Neural progenitor cell (in vitro differentiated cells): ENCODE measurements at regions not wholly inside any gene's neighbourhood (a gene's known extent, or its start where the extent isn't known, plus 50 kb on each side); places are given as distances from the start of the nearest gene placed in this dataset.

ENCODE experiments used
- DNase-seq: peaks from one replicate; pipeline ENCODE4 v3.0.0-alpha.2; 2016; ENCODE audit warnings: low spot score
- H2AFZ ChIP-seq: fragments of 200-600 bp; sonication (generic); replicated peaks from 2 replicates; pipeline ENCODE4 v1.6.1; 2016; ENCODE audit warnings: antibody characterized with exemption
- H3F3A ChIP-seq: fragments of 200-600 bp; sonication (generic); 2 replicates; pipeline ENCODE4 v1.6.1; 2016; ENCODE audit warnings: antibody characterized with exemption, low read depth
- H3K27ac ChIP-seq: fragments of 200-600 bp; sonication (generic); 2 replicates; pipeline ENCODE4 v1.5.1; 2016; ENCODE audit warnings: mild to moderate bottlenecking
- H3K27me3 ChIP-seq: fragments of 200-600 bp; sonication (generic); 2 replicates; pipeline ENCODE4 v1.6.1; 2016; ENCODE audit warnings: mild to moderate bottlenecking, moderate library complexity
- H3K36me3 ChIP-seq: fragments of 200-600 bp; sonication (generic); 2 replicates; pipeline ENCODE4 v1.5.1; 2016
- H3K4me1 ChIP-seq: fragments of 200-600 bp; sonication (generic); 2 replicates; pipeline ENCODE4 v1.6.1; 2016; ENCODE audit warnings: mixed run types
- H3K4me2 ChIP-seq: fragments of 200-600 bp; sonication (generic); 2 replicates; pipeline ENCODE4 v1.6.1; 2016
- H3K4me3 ChIP-seq: fragments of 200-600 bp; sonication (generic); 2 replicates; pipeline ENCODE4 v1.5.1; 2016
- H3K79me2 ChIP-seq: fragments of 200-600 bp; sonication (generic); 2 replicates; pipeline ENCODE4 v1.6.1; 2016; ENCODE audit warnings: low read depth
- H3K9ac ChIP-seq: fragments of 200-600 bp; sonication (generic); 2 replicates; pipeline ENCODE4 v1.6.1; 2016
- H3K9me3 ChIP-seq: fragments of 200-600 bp; sonication (generic); 2 replicates; pipeline ENCODE4 v1.5.1; 2016; ENCODE audit warnings: low read depth
- H4K20me1 ChIP-seq: fragments of 200-600 bp; sonication (generic); 2 replicates; pipeline ENCODE4 v1.6.1; 2016; ENCODE audit warnings: low read depth
- H3K27ac Mint-ChIP-seq: 3 replicates; pipeline ENCODE4 v1.8.0; 2021; ENCODE audit warnings: mixed read lengths
- H3K27me3 Mint-ChIP-seq: 2 replicates; pipeline ENCODE4 v1.8.0; 2022; ENCODE audit warnings: low read depth, mild to moderate bottlenecking, inconsistent platforms, moderate library complexity, mixed read lengths; ENCODE audit not compliant: insufficient read depth
- H3K36me3 Mint-ChIP-seq: 3 replicates; pipeline ENCODE4 v1.8.0; 2021; ENCODE audit warnings: mixed read lengths
- H3K4me1 Mint-ChIP-seq: 3 replicates; pipeline ENCODE4 v1.8.0; 2021; ENCODE audit warnings: mixed read lengths
- H3K4me3 Mint-ChIP-seq: 3 replicates; pipeline ENCODE4 v1.8.0; 2021; ENCODE audit warnings: mild to moderate bottlenecking, moderate library complexity, mixed read lengths
- H3K9me3 Mint-ChIP-seq: 3 replicates; pipeline ENCODE4 v1.8.0; 2020; ENCODE audit warnings: mixed read lengths
- CTCF ChIP-seq: fragments of 200-600 bp; sonication (generic); IDR thresholded peaks from 2 replicates; pipeline ENCODE4 v1.5.1; 2017; ENCODE audit warnings: antibody characterized with exemption, mild to moderate bottlenecking
- EZH2 ChIP-seq: fragments of 200-600 bp; sonication (generic); IDR thresholded peaks from 2 replicates; pipeline ENCODE4 v1.6.1; 2017; ENCODE audit warnings: antibody characterized with exemption, mild to moderate bottlenecking, moderate library complexity
- EZH2phosphoT487 ChIP-seq: fragments of 200-600 bp; sonication (generic); IDR thresholded peaks from 2 replicates; pipeline ENCODE4 v1.6.1; 2017; ENCODE audit warnings: antibody characterized with exemption

GRCh38 chr7:145263886-145264285 lies 428.0 kb upstream of the TPK1 start:
- Mint-ChIP-seq H3K27ac (no peak overlapping the region), H3K36me3 (no peaks in the 10 kb centered on the region), H3K4me3 (no peak overlapping the region), H3K27me3 (no peaks in the 10 kb centered on the region), H3K9me3 (no peaks in the 10 kb centered on the region), H3K4me1 (no peaks in the 10 kb centered on the region)
- Histone ChIP-seq H3K4me2 (no peak overlapping the region), H3K9me3 (no peaks in the 10 kb centered on the region), H3K36me3 (no peaks in the 10 kb centered on the region), H3K4me3 (no peak overlapping the region), H3K9ac (no peak overlapping the region), H3K4me1 (no peaks in the 10 kb centered on the region), H3K79me2 (no peaks in the 10 kb centered on the region), H3K27ac (no peak overlapping the region), H3K27me3 (no peaks in the 10 kb centered on the region), H2AFZ (no peak overlapping the region), H4K20me1 (no peaks in the 10 kb centered on the region), H3F3A (no peaks in the 10 kb centered on the region)
- no peak for TF ChIP-seq EZH2phosphoT487
- TF ChIP-seq EZH2, result no peak
- no peak for TF ChIP-seq CTCF
- DNase-seq, result no peak

GRCh38 chr7:145252031-145252430 lies 416.2 kb upstream of the TPK1 start:
- Histone ChIP-seq H3F3A (no peaks in the 10 kb centered on the region), H3K9ac (no peak overlapping the region), H3K79me2 (no peaks in the 10 kb centered on the region), H3K9me3 (no peaks in the 10 kb centered on the region), H3K36me3 (no peaks in the 10 kb centered on the region), H3K4me2 (no peak overlapping the region), H4K20me1 (no peaks in the 10 kb centered on the region), H3K4me1 (no peaks in the 10 kb centered on the region), H3K4me3 (no peak overlapping the region), H3K27me3 (no peaks in the 10 kb centered on the region), H3K27ac (no peak overlapping the region), H2AFZ (no peak overlapping the region)
- H3K9me3 Mint-ChIP-seq, result peaks cover 4% of the 10 kb centered on the region
- H3K27me3 Mint-ChIP-seq, result no peaks in the 10 kb centered on the region
- no peak overlapping the region for H3K4me3 Mint-ChIP-seq
- DNase-seq, result no peak
- no peak overlapping the region for H3K27ac Mint-ChIP-seq
- H3K36me3 Mint-ChIP-seq, result no peaks in the 10 kb centered on the region
- TF ChIP-seq EZH2, result no peak
- no peak for TF ChIP-seq CTCF
- TF ChIP-seq EZH2phosphoT487, result no peak
- H3K4me1 Mint-ChIP-seq, result no peaks in the 10 kb centered on the region

DNA sequence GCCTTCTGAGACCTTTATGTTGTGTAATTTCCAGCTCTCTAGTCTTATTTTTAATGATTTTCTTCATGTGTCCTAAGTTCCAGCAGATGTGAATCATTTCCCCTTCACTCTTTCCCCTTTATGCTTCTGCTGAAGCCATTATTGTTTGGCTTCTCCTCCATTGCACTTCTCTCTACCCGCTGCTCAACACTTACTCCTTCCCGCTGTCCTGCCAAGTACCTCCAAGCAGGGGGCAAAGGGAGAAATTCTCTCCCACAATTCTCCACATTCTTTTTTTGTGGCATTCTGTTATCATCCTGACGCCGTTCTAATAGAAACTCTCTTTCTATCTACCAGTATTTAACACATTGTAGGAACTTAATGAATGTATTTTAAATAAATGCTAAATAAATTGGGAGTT lies 388.9 kb upstream of the TPK1 start:
- TF ChIP-seq EZH2phosphoT487, result no peak
- TF ChIP-seq CTCF, result no peak
- TF ChIP-seq EZH2, result no peak
- H4K20me1 ChIP-seq, result no peaks in the 10 kb centered on the region
- no peak overlapping the region for H3K27ac ChIP-seq
- H3K36me3 ChIP-seq, result no peaks in the 10 kb centered on the region
- H3K4me3 ChIP-seq, result no peak overlapping the region
- no peak overlapping the region for H2AFZ ChIP-seq
- peaks cover 7% of the 10 kb centered on the region for H3K4me1 ChIP-seq
- H3K79me2 ChIP-seq, result no peaks in the 10 kb centered on the region
- Mint-ChIP-seq H3K36me3 (no peaks in the 10 kb centered on the region), H3K27ac (no peak overlapping the region), H3K27me3 (peaks cover 2% of the 10 kb centered on the region), H3K9me3 (no peaks in the 10 kb centered on the region), H3K4me3 (no peak overlapping the region), H3K4me1 (peaks cover 3% of the 10 kb centered on the region)
- no peaks in the 10 kb centered on the region for H3K27me3 ChIP-seq
- no peak overlapping the region for H3K9ac ChIP-seq
- DNase-seq, result no peak
- H3K4me2 ChIP-seq, result no peak overlapping the region
- no peaks in the 10 kb centered on the region for H3K9me3 ChIP-seq
- no peaks in the 10 kb centered on the region for H3F3A ChIP-seq

- no peaks in the 10 kb centered on the region for H3K36me3 Mint-ChIP-seq
- no peaks in the 10 kb centered on the region for H3K4me1 Mint-ChIP-seq
- H3K9me3 ChIP-seq, result no peaks in the 10 kb centered on the region
- no peak overlapping the region for H3K27ac Mint-ChIP-seq
- H3K79me2 ChIP-seq, result no peaks in the 10 kb centered on the region
- no peak overlapping the region for H3K4me2 ChIP-seq
- no peaks in the 10 kb centered on the region for H3K27me3 Mint-ChIP-seq
- no peaks in the 10 kb centered on the region for H3K9me3 Mint-ChIP-seq
- H3K4me3 Mint-ChIP-seq, result no peak overlapping the region
- H3K27ac ChIP-seq, result no peak overlapping the region
- H3K36me3 ChIP-seq, result no peaks in the 10 kb centered on the region
- no peak overlapping the region for H3K4me3 ChIP-seq
- DNase-seq, result no peak
- no peaks in the 10 kb centered on the region for H3K27me3 ChIP-seq
- H2AFZ ChIP-seq, result no peak overlapping the region
- H3K4me1 ChIP-seq, result peaks cover 1% of the 10 kb centered on the region
- TF ChIP-seq EZH2phosphoT487 (no peak), EZH2 (no peak), CTCF (no peak)
- no peaks in the 10 kb centered on the region for H3F3A ChIP-seq
- H4K20me1 ChIP-seq, result no peaks in the 10 kb centered on the region
- no peak overlapping the region for H3K9ac ChIP-seq
Measured at GRCh38 chr7:145219461-145219860, 383.6 kb upstream of the TPK1 start.
